ENCODE measurements at regions not wholly inside any gene's neighbourhood (a gene's known extent, or its start where the extent isn't known, plus 50 kb on each side); places are given as distances from the start of the nearest gene placed in this dataset.

- Histone ChIP-seq H3K18ac (ENCODE audit: extremely low read depth, low read length) (no peak overlapping the region), H3K79me2 (ENCODE audit: control insufficient read depth in 1 of 2, insufficient read depth in 2 of 2, low read length in 2 of 2) (no peaks in the 10 kb centered on the region), H4K20me1 (replicated peaks in 1 of 2; ENCODE audit: control insufficient read depth in 1 of 2, insufficient read depth in 2 of 2, low read length in 2 of 2) (peaks cover 0 to 6% of the 10 kb centered on the region in 2 experiments), H3K23ac (ENCODE audit: insufficient read length) (no peak overlapping the region), H3K4me2 (ENCODE audit: insufficient read depth in 1 of 2, low read depth in 2 of 2, low read length in 2 of 2) (peak overlapping the region; percentile 87 to 96), H2BK5ac (ENCODE audit: low read depth, low read length) (no peak overlapping the region), H2BK12ac (ENCODE audit: low read depth, low read length) (no peak overlapping the region), H3K23me2 (ENCODE audit: low read depth, low read length) (peaks cover 13% of the 10 kb centered on the region; the same call in 1 of the 2 replicates), H3K27me3 (replicated peaks in 1 of 4; ENCODE audit: control insufficient read depth in 3 of 4, extremely low read depth in 1 of 4, insufficient read depth in 3 of 4, low read length in 3 of 4) (peaks cover 4 to 12% (median 8%) of the 10 kb centered on the region in 4 experiments; a peak in 6 of 7 replicates), H4K91ac (replicated peaks; ENCODE audit: insufficient read length, low read length) (no peak overlapping the region), H2BK20ac (ENCODE audit: low read length) (no peak overlapping the region), H3K14ac (ENCODE audit: insufficient read length) (no peak overlapping the region), H3K4ac (replicated peaks; ENCODE audit: insufficient read length, low read depth, low read length) (no peak overlapping the region), H3K4me1 (replicated peaks in 1 of 4; ENCODE audit: control insufficient read depth in 3 of 4, insufficient read depth in 4 of 4, low read length in 3 of 4) (peaks cover 2 to 12% (median 9%) of the 10 kb centered on the region in 4 experiments; a peak in 5 of 7 replicates), H3K9me3 (ENCODE audit: insufficient read depth in 2 of 2, low read depth in 1 of 2, low read length in 1 of 2) (no peaks in the 10 kb centered on the region), H2BK15ac (ENCODE audit: low read length) (no peak overlapping the region), H3K27ac (ENCODE audit: low read depth, low read length) (no peak overlapping the region), H2AK5ac (ENCODE audit: low read depth, low read length) (no peak overlapping the region), H2BK120ac (replicated peaks; ENCODE audit: low read depth, low read length) (no peak overlapping the region), H3K56ac (replicated peaks; ENCODE audit: insufficient read length, low read depth, low read length) (no peak overlapping the region), H3K9ac (replicated peaks in 1 of 4; ENCODE audit: extremely low read depth in 1 of 4, low read depth in 3 of 4, low read length in 3 of 4) (no peak overlapping the region), H4K8ac (ENCODE audit: extremely low read depth, insufficient read depth, low read length) (no peak overlapping the region), H3K79me1 (ENCODE audit: low read depth, low read length) (no peaks in the 10 kb centered on the region), H3K4me3 (ENCODE audit: extremely low read depth in 1 of 4, insufficient read depth in 2 of 4, low read depth in 3 of 4, low read length in 4 of 4) (peak overlapping the region; percentile 24 to 78 (median 60)), H3K36me3 (ENCODE audit: control insufficient read depth in 2 of 4, insufficient read depth in 4 of 4, low read length in 3 of 4) (no peaks in the 10 kb centered on the region), H2AFZ (ENCODE audit: low read length) (0 out of 2 replicates have a peak overlapping the region, but pooled peaks have one; percentile 6), H4K5ac (ENCODE audit: insufficient read length, low read depth, low read length) (no peak overlapping the region)
- DNase-seq (ENCODE audit: low read depth in 1 of 2, low spot score in 2 of 2) (peak; percentile 36 to 70), FAIRE-seq (peak; percentile 65)
- WGBS, 2 experiments (ENCODE audit: extremely low coverage in 1 of 2, insufficient coverage in 1 of 2, insufficient read length in 1 of 2, insufficient replicate concordance in 2 of 2, low coverage in 1 of 2, low lambda C conversion rate in 2 of 2, missing lambda C conversion rate in 1 of 2): 1% methylated on average over 21 of the region's 27 CpGs; no CpG with 5 or more reads in 1 of the 2 experiments
- POLR2A ChIA-PET (ENCODE audit: partially characterized antibody): interaction anchor here (1.0 to 1.6 kb wide), 5 partner anchors 12 to 71 kb away, joined by 3 to 4 read pairs (median 3); no protein-coding TSS in a partner anchor
- CTCF ChIA-PET (ENCODE audit: partially characterized antibody): interaction anchor here (0.6 to 5.3 kb wide), 20 partner anchors 8 to 355 kb away, joined by 3 to 57 read pairs (median 6); partner anchors contain the start of gene CPLX2
- TF ChIP-seq RAD21 (IDR thresholded peaks at IDR 0.05 in 1 of 2, conservative IDR thresholded peaks at IDR 0.05 in 1 of 2; ENCODE audit: low read depth in 2 of 2, low read length in 2 of 2) (peak in 1 of 2 experiments; percentile 11; a peak in 1 of 4 replicates), BCL11A (IDR thresholded peaks at IDR 0.05; ENCODE audit: low read depth in 2 of 2, low read length in 2 of 2) (no peak), CTBP2 (IDR thresholded peaks at IDR 0.05; ENCODE audit: borderline replicate concordance, insufficient read depth, insufficient read length, low read length) (peak; percentile 9), EZH2 (IDR thresholded peaks at IDR 0.05; ENCODE audit: low read depth, low read length, severe bottlenecking) (no peak), SIRT6 (IDR thresholded peaks at IDR 0.05; ENCODE audit: low read length) (no peak), SP1 (IDR thresholded peaks at IDR 0.05; ENCODE audit: low read depth, low read length) (no peak), ZNF274 (IDR thresholded peaks at IDR 0.05; ENCODE audit: borderline replicate concordance, extremely low read depth, low read length) (no peak), KDM1A (IDR thresholded peaks at IDR 0.05; ENCODE audit: borderline replicate concordance, low read length) (no peak), PHF8 (conservative IDR thresholded peaks at IDR 0.05; ENCODE audit: low read depth, low read length) (no peak), CBX5 (IDR thresholded peaks at IDR 0.05; ENCODE audit: low read depth, low read length) (no peak), ATF2 (IDR thresholded peaks at IDR 0.05; ENCODE audit: low read length) (no peak)
Observed at GRCh38 chr5:175797521-175798038, 73.8 kb upstream of the CPLX2 start.
